ENCODE measurements at regions not wholly inside any gene's neighbourhood (a gene's known extent, or its start where the extent isn't known, plus 50 kb on each side); places are given as distances from the start of the nearest gene placed in this dataset.
"Not testable (repeated sequence)": the region's sequence is repeated elsewhere in the genome, so short reads cannot be mapped to it uniquely, and the experiment has no call there.

DNA sequence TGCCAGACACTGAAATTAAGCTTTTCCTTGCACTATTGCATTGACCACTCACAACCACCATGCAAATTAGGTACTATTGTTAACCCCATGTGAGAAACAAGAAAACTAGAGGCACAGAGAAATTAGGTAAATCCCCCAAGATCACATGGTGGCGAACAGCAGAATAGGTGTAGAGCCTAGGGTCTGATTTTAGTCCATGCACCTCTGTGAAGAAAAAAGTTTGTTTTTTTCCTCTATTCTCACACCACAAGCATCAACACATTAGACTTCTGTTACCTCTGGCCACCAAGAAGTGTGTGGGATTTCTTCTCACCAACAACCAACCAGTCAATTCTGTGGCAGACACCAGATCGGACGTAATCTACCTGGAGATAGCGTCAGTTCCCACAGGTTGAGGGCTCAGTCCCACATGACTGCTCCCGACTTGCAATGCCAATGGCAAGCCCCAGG, 391.9 kb downstream of the COG6 start:
- no peak for DNase-seq

DNA sequence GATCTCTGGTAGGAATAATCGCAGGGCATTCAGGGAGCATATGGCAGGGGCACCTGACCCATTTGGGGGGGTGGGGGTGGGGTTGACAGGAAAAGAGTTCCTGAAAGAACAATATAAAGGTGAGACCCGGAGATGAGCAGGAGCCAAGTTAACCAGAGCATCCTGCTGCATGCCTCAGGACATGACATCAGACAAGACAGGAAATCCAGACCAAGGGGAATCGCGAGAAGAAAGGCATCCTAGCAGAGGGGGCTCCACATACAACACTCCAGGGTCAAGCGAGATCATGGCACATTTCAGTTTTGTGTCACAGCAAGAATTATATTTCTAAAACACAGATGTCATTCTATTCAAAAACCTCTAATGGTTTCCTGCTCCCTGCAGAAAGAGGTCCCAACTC, 393.1 kb downstream of the COG6 start:
- DNase-seq, result no peak

DNA sequence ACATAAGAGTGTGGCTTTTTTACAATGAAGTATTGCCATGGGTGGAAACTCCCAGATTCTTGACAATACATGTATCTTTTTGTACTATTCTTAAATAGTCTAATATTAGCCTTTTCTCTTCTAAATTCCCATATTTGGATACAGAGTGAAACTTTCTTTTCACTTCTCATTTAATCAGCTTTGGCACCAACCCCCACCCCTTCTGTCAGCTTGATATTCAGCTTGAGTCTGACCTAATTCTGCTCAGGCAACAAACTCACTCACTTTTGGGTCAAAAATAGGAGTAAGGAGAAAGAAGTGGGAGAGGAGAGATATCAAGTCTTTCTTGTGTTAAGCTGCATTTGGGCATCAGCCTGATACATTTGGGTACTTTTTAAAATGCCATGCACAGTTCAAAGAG, 397.5 kb downstream of the COG6 start:
- DNase-seq, result no peak

DNA sequence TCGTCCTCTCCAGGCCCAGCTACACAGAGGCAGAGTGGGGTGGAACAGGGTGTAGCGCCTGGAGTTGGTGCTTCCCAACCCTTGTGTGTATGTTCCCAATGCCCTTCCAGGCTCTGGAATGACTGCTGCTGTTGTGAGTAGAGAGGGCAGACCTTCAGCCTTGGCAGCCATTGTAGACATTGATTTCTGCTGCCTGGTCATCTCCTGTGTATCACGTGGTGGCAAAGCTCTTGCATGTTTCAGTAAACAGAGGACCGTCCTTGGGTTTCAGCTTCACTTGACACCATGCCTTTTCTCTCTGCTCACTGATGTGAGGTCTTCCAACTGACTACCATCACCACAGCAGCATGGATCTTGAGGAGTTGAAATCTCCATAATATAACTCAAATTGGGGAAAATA, 397.9 kb downstream of the COG6 start:
- no peak for DNase-seq

DNA sequence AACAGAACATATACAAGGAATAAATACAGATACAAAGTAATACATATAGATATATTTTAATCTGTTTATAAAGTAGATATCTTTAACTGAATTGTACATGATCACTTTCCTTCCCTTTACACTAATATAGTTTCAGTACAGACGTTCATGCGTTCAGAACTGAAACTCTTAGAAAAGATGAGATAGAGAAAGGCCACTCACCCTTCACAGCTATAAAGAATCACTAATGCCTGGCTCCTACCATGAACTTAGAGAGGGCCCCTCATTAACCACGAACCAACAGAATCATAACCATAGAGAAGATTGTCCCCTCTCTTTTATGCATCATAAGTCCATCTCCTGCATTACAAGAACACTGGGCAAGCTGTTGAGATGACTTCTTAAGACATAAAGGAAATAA, 399.0 kb downstream of the COG6 start:
- DNase-seq, result not testable (repeated sequence)

DNA sequence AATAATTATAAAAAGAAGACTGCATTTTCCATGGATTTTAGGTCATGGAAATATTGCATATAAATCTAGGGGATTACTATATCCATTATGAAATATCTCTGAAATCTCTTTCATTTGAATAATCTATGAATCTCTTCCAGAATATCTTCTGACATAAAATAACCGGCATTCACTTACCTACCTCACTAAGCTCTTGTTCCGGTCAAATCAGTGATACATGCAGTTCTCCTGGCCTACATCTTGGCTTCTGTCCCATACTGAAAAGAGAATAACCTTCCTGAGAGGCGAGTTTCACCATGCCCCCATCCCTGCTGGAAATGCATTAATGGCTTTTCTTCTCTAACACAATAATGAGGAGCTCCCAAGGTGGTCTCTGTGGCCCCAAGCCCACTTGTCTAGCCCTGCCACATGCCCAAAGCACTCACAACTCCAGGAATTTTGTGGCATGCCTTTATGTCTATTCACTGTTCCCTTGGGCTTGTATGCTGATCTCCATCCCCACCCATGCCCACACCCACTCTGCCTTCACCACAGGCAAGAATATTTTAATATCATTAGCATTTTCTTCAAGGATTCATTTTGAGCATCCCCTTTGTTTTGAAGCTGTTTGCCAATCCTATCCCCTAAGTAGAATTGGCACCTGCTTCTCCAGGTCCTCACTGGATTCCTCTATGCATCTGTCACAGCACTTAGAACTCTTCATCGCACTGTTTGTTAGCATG, 401.6 kb downstream of the COG6 start:
- DNase-seq, result no peak

DNA sequence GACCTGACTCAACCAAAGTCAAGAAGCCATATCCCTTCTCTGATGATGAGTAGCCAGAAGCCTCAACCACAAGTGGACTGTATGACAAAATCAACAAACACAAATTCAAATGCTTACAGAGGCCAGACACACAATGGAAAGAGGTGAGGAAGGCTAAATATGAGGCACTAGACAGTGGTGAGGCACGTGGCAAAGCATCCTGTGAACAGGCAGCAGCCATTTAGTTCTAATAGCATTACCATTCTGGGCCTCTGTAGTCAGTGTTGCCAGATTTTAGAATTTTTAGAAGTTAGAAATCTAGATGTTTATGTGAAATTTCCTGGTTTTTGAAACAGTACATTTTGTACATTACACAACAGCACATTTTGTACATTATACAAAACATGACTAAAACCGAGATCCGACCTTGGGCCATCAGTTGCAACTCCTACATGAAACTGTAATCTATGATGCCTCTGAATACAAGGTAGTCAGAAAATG, 403.3 kb downstream of the COG6 start:
- DNase-seq, result no peak

DNA sequence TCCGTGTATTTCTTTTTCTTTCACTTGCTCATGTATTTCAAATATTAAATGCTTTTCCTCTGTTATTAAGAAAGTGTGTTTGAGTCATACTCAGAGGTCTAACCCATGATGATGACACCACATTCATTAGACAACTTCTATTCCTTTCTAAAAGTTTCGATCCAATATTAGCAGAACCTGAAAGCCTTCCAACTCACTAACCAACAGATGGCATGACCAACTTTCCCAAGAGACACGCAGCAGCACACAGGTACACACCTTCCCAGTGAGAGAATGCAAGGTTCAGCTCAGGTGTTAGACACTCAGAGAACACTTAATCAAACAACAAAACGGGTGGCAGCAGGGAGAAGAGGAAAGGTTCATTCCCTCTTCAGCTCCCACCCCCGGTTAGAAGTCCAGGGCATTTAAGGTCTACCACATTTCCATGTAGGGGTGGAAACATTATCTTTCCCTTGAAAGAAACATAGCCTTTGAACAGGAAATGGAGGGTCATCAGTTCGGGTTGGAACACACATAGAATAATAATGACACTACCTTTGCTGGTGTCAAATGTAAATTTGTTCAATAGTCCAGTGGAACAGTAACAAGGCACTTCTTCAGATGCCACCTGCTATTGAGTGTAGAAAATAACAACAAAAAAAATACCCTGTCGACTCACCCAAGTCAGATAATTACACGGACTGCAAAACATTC, 404.2 kb downstream of the COG6 start:
- no peak for DNase-seq

DNA sequence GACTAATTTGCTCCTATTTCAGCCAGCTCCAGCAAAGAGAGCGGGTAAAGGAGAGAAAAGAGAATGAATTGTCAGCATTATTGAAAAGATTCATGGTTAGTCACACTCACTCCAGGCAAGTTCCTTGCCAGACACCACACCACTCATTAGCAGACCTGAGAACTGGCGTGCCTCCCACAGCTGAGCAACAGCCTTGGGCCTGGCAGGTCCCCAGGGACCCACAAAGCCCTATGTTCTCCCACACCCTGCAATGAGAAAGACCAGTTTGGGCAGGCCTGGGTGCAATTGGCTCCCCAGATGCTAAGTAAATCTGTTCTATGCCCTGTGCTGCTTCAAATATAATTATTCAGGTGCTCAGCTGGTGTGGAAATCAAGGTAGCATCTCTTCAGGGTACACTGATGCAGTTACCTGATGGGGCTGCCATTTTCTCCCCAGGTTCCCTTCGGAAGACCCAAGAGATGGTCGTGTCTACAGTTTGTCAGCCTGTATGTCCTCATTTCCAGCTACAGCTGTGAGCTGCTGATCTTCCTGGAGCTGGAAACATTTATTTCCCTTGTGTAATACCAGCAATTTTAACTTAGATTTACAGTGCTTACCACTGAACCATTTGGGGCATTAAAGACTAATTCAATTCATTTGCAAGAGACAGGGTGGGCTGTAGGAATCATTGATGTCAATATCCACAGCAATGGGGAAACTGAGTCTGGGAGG, 405.0 kb downstream of the COG6 start:
- DNase-seq, result no peak

DNA sequence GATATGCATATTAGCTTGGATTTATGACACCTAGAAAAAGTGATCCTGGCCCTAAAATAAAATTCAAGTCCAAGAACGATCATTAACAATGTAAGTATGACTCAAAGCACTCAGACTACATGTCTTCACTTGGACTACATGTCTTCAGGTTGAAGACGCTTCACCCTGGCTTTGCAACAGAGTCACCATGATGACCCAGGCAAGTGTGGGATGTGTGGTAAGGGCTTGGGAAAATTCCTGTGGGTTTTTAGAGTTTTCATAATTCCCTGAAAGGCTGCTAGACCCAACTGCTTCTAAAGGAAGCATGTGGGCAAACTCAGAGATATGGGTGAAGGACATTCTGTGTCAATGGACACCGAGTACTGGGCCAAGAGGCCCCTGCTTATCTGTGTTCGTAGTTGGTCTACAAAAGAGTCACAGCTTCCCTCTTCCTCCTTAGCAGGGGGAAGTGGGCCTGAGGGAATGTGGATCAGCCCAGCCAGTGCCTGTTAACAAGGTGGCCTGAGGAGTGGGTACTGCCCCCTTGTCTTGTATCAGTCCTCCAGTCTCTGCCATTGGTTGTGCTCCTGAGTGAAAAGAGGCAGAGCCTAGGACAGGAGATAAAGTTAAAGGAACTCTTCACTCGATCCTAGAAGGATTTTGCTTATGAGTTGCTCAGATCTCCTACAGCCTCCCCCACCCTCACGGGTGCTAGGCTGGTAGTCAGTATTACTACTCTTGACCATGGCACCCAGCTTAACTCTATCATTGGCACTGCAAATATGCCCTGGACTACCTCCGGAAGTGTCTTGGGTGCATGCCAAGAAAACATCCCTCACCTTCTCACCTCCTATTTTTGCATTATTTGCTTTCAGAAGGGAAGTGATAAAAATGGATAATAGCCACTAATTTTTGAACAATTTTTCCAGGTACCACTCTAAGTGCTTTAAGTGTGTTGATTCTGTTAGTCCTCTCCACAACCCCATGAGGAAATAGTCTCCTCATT, 406.3 kb downstream of the COG6 start:
- DNase-seq, result no peak

DNA sequence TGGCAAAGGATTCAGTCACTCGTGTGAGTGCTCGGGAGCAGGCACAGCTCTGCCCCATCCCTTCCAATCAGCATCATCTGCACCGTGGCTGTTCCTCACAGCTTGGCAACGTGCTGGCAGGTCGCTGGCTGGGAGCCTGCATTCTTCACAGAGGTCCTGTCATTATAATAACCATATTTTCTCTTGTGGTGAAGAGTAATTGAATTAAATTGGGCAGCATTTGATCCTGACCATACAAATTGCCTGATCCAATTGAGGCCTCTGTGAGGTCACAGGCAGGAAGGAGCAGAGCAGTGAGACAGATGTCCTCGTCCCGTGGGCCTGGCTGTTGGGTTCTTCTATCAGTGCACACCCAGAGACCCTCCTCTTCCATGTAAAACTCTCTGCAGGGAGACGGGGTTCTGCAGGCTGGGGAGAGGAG, 407.8 kb downstream of the COG6 start:
- no peak for DNase-seq

DNA sequence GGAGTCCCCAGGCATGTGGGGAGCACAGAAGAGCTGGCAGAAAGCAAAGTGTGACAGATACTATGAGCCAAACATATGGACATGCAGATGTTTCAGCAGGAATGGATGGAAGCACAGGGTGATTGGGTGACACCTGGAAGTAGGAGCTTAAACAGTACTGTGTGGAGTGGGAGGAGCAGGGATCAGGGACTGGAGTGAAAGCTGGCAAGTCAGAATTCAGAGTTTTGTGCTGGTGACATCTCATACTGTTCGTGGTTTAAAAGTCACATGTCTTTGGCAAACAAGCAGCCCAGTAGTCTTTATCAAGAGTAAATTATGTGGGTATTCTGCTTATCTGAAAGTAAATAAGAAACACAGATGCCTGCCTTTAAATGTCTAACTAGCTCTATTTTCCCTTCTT, 408.2 kb downstream of the COG6 start:
- DNase-seq, result no peak

DNA sequence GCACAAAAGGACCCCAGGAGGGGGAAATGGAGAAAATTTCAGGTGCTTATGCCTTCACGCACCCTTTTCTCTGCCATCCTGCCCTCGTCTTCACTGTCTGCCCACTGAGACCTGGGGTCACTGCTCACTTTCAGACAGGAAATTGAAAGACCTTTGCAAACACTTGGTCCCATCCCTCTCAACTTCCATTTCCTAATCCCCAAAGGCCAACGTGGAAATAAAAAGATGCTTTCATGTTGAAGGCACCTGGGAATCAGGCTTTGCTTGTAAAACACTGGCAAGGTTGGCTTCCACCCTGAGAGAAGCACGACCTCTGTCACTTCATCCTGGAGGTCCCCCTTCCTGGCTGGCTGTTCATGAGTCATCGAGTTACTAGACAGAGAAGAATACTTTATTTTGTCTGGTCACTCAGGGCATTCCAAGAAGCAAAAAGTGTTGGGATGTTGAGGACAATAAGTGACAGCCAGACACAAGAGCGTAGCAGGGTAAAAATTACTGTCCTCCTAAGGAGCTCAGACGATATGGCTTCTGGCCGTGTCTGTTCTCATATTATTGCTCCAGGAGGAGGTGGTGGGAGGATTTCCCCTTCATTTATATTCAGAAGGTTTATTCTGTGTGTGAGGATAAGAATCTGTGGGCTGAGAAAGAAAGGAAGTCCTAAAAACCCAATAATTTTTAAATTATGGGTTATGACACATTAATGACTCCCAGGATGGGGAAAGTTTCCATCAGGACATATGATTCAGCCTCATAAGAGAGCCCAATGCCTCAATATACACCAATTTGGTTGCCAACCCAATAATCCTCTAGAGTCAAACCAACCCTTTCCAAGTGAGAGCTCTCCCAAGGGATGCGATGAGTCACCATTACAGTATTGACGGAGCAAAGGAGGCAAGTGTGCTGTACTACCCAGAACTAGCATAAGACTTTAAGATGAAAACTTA, 409.0 kb downstream of the COG6 start:
- peak; percentile 15 for DNase-seq

DNA sequence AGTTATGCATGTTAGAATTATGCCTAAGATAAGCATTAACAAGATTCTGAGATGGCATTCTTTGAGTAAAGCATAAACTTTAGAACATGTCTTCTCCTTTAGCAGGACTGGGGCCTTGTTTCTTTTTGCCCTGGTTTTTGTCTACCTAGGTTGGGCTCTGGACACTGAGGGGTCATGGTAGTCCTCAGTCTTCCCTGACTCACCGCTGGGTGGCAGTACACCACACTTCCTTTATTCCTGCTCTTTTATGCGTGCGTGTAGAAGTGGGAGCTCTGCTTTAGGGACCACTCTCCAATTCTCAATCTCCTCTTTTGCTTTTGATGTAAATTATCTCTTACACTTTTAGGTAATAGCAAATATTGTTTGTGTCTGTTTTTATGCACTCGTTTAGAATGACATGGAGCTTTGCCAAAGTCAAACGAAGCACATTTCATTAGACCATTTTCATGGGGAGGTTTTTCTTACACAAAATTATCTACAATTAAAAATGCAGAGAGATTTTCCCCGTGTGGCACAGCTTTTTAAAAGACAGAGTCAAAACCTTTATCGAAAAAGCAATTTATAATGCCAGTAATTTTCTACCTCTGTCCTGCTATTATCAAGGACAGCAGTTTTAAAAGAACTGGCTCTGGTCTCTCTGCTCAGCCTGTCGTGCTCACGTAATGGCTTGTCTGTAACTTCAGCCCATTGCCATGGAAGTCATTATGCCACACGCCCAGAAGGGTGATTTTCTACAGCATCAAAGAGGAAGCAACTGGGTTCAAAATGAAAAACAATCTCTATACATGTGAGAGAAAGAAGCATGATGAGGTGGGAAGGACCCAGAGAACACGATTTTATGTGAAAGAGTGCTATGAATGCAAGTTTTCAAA, 413.9 kb downstream of the COG6 start:
- peak; percentile 45 for DNase-seq

DNA sequence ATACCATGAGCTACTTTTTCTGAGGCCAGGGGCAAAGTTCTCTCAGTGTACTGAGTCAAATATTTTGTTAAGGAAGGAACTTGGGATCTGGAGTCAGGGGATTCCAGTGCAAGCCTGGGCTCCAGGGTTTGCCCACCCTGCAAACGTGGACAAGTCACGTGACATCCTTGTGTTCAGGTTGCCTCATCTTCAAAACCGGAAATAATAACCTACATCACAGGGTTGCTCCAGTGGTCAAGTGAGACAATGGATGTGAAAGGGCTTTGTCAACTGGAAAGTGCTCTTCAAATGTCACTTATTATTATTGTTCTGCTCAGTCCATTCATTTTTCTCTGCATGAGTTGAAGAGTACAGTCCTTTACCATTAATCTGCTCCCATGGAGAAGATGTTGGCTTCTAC, 414.9 kb downstream of the COG6 start:
- no peak for DNase-seq

DNA sequence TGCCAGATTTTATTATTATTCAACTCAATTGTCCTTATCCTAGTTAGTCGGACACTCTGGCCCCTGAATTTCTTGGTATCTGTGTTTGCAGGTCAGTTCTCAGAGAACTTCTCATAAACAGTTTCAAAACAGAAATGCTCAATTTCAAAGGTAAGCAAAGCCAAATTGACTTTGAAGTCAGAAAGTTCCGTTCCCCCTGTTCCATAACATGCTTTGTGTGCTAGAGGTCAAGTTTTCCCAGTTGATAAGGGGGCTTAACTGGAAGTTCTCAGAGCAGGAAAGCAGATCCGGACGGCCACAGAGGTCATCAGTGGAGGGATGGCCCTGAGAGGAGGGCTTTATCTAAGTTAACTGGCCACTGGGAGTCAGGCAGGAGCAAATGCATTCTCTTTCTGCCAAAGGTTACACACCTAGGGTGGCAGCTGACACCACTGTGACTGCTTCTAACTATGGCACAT, 417.2 kb downstream of the COG6 start:
- no peak for DNase-seq

DNA sequence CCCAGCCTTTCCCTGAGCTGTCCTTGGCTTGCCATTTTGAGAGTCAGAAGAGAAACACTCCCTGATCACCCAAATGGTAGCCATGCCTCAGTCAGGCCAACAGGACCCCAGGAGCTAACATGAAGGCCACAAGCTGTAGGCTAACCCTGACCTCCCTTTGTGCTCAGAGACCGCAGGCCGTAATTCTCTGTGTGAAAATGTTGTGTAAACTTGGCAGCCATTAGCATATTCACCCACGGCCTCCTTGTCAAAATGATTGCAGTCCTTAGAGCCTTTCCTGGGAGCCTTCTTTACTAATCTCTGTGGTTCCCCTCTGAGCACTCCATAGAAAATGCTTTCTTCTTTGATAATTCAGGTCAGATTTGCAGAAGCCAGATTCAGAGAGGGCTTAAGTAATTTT, 418.9 kb downstream of the COG6 start:
- no peak for DNase-seq

DNA sequence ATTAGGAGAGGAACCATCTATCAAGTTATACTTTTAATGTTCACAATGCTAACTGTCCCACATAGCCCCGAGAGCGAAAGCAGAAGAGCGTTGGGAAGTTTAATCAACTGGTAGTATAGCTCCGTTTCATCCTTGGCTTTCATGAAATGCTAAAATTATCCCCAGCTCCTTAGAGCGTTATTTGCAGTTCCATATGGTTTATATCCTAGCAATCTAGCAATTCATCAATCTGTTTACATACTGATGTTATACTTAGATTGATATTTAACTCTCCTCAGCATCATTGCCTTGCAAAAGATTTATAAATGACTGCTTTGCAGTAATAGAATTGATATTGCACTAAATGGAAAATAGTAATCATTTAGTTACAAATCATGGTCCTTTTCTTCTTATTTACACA, 419.8 kb downstream of the COG6 start:
- DNase-seq, result no peak

DNA sequence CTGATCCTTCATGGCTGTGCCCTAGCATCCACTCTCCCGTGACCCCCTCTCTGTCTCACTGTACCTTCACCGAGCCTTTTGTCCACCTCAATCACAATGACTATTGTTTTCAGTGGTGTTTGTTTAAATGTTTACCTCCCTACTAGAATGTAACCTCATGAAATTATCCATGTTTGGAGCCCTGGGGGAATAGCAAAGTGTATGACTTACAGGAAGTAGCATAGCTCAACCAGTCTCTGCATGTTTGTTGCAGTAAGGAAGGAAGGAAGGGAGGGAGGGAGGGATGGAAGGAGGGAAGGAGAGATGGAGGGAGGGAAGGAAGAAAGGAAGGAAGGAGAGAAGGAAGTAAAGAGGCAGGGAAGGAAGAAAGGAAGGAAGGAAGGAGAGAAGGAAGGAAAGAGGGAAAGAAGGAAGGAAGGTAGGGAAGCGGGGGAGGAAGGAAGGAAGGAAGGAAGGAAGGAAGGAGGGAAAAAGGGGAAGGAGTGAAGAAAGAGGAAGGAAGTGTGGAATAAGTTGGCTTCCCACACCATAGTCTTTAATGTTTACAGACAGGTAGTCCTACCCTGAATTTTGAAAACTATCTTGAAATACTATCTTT, 421.4 kb downstream of the COG6 start:
- no peak for DNase-seq
